IMR-90 (cell line): ENCODE measurements at regions not wholly inside any gene's neighbourhood (a gene's known extent, or its start where the extent isn't known, plus 50 kb on each side); places are given as distances from the start of the nearest gene placed in this dataset.

Experiments used
- ATAC-seq: fragments of 200-7000 bp; cut with Tn5 transposase; 2 replicates; pipeline ENCODE4 v1.9.1; 2020; ENCODE audit warnings: low read depth, mild to moderate bottlenecking, moderate library complexity
- BruUV-seq: library from RNA; stranded (reverse); fragments of 400-500 nt; replicated peaks from 2 replicates; lab custom pipeline; 2021; lab: Mats Ljungman, UMichigan
- CTCF ChIA-PET: fragments of 300-600 bp; formaldehyde crosslinking; extraction: SDS; loops from one replicate; lab custom pipeline; 2021; ENCODE audit warnings: antibody characterized with exemption; lab: Yijun Ruan, JAX
- POLR2A ChIA-PET: fragments of 300-600 bp; sonication (Branson Sonifier 250); formaldehyde crosslinking; loops from one replicate; lab custom pipeline; 2022; ENCODE audit warnings: antibody characterized with exemption; ENCODE audit not compliant: unreplicated experiment; lab: Charles Lee
- DNase-seq: peaks from one replicate; pipeline ENCODE4 v3.0.0; 2013
- H2AFZ ChIP-seq: replicated peaks from 2 replicates; pipeline ENCODE3; 2013; ENCODE audit warnings: low read length, mild to moderate bottlenecking; ENCODE audit not compliant: poor library complexity
- H2AK5ac ChIP-seq: 2 replicates; pipeline ENCODE4 v1.6.1; 2013; ENCODE audit warnings: low read depth, low read length, inconsistent platforms
- H2AK9ac ChIP-seq: replicated peaks from 2 replicates; pipeline ENCODE3; 2013; ENCODE audit warnings: mild to moderate bottlenecking, low read depth, low read length, moderate library complexity; ENCODE audit not compliant: poor library complexity
- H2BK120ac ChIP-seq: 2 replicates; pipeline ENCODE4 v1.6.1; 2013; ENCODE audit warnings: low read depth, low read length, inconsistent platforms
- H2BK15ac ChIP-seq: 3 replicates; pipeline ENCODE4 v1.6.1; 2013; ENCODE audit warnings: low read depth, low read length, inconsistent platforms
- H2BK20ac ChIP-seq: 2 replicates; pipeline ENCODE4 v1.6.1; 2013; ENCODE audit warnings: low read depth, mild to moderate bottlenecking, inconsistent platforms, low read length, moderate library complexity
- H2BK5ac ChIP-seq: 2 replicates; pipeline ENCODE4 v1.6.1; 2013; ENCODE audit warnings: mild to moderate bottlenecking, low read depth, low read length, inconsistent platforms; ENCODE audit not compliant: poor library complexity, severe bottlenecking
- H3K14ac ChIP-seq: replicated peaks from 2 replicates; pipeline ENCODE4 v1.6.1; 2013; ENCODE audit warnings: low read depth, low read length, inconsistent platforms
- H3K18ac ChIP-seq: 2 replicates; pipeline ENCODE4 v1.6.1; 2013; ENCODE audit warnings: low read depth, low read length, control low read depth
- H3K23ac ChIP-seq: 2 replicates; pipeline ENCODE4 v1.6.1; 2013; ENCODE audit warnings: low read depth, low read length, inconsistent platforms
- H3K27ac ChIP-seq: 2 replicates; pipeline ENCODE4 v1.5.1; 2013; ENCODE audit warnings: mild to moderate bottlenecking, control low read depth, low read length; ENCODE audit not compliant: insufficient read depth
- H3K27me3 ChIP-seq: 2 replicates; pipeline ENCODE4 v1.6.1; 2013; ENCODE audit warnings: low read length; ENCODE audit not compliant: control insufficient read depth, insufficient read depth
- H3K36me3 ChIP-seq: 2 replicates; pipeline ENCODE4 v1.6.1; 2013; ENCODE audit warnings: low read length, mixed read lengths; ENCODE audit not compliant: control insufficient read depth, insufficient read depth
- H3K4ac ChIP-seq: 2 replicates; pipeline ENCODE4 v1.6.1; 2013; ENCODE audit warnings: low read depth, low read length, inconsistent platforms
- H3K4me1 ChIP-seq: 2 replicates; pipeline ENCODE4 v1.6.1; 2013; ENCODE audit warnings: low read length, mixed read lengths; ENCODE audit not compliant: control insufficient read depth, insufficient read depth
- H3K4me2 ChIP-seq: 2 replicates; pipeline ENCODE4 v1.6.1; 2013; ENCODE audit warnings: low read depth, mild to moderate bottlenecking, control low read depth, low read length, moderate library complexity
- H3K4me3 ChIP-seq: 2 replicates; pipeline ENCODE4 v1.5.1; 2013; ENCODE audit warnings: low read depth, mild to moderate bottlenecking, control low read depth, low read length, moderate library complexity; ENCODE audit not compliant: insufficient read depth
- H3K56ac ChIP-seq: 2 replicates; pipeline ENCODE4 v1.6.1; 2013; ENCODE audit warnings: low read length, inconsistent platforms; ENCODE audit not compliant: insufficient read depth; ENCODE audit errors: extremely low read depth
- H3K79me1 ChIP-seq, 2 experiments: 2 replicates each; pipeline ENCODE4 v1.6.1; 2013; ENCODE audit warnings: low read length in 2 of 2, inconsistent platforms in 1 of 2, low read depth in 1 of 2
- H3K9ac ChIP-seq: 2 replicates; pipeline ENCODE4 v1.6.1; 2013; ENCODE audit warnings: low read depth, low read length, control low read depth
- H3K9me1 ChIP-seq: 2 replicates; pipeline ENCODE4 v1.6.1; 2013; ENCODE audit warnings: low read length, inconsistent platforms; ENCODE audit not compliant: insufficient read depth
- H3K9me3 ChIP-seq: 2 replicates; pipeline ENCODE4 v1.6.1; 2013; ENCODE audit warnings: low read length; ENCODE audit not compliant: control insufficient read depth, insufficient read depth
- H4K20me1 ChIP-seq: 2 replicates; pipeline ENCODE4 v1.6.1; 2013; ENCODE audit warnings: low read length, inconsistent platforms; ENCODE audit not compliant: insufficient read depth
- H4K5ac ChIP-seq: 2 replicates; pipeline ENCODE4 v1.6.1; 2013; ENCODE audit warnings: mild to moderate bottlenecking, low read depth, low read length, control low read depth
- H4K8ac ChIP-seq, 2 experiments: 2 replicates each; pipeline ENCODE4 v1.6.1; 2013; ENCODE audit warnings: low read depth in 2 of 2, low read length in 2 of 2, control low read depth in 1 of 2, inconsistent platforms in 1 of 2
- H4K91ac ChIP-seq: 2 replicates; pipeline ENCODE4 v1.6.1; 2013; ENCODE audit warnings: low read depth, low read length, inconsistent platforms; ENCODE audit not compliant: insufficient read depth
- CEBPB ChIP-seq: IDR thresholded peaks from 2 replicates; pipeline ENCODE4 v1.6.1; 2012; ENCODE audit warnings: low read depth, low read length, improper control_type of control experiment
- MAFK ChIP-seq: IDR thresholded peaks from 2 replicates; pipeline ENCODE4 v1.6.1; 2012; ENCODE audit warnings: low read depth, low read length, improper control_type of control experiment
- MAZ ChIP-seq: IDR thresholded peaks from 2 replicates; pipeline ENCODE4 v1.6.1; 2012; ENCODE audit warnings: low read depth, mild to moderate bottlenecking, low read length, improper control_type of control experiment, moderate library complexity, borderline replicate concordance
- MXI1 ChIP-seq: IDR thresholded peaks from 2 replicates; pipeline ENCODE4 v1.6.1; 2012; ENCODE audit warnings: low read depth, mild to moderate bottlenecking, low read length, moderate library complexity, borderline replicate concordance
- RFX5 ChIP-seq: IDR thresholded peaks from 2 replicates; pipeline ENCODE4 v1.8.0; 2012; ENCODE audit warnings: low read depth, mild to moderate bottlenecking, low read length, moderate library complexity
- WGBS, 2 experiments: methylation state at CpG; one replicate each; pipeline versions ENCODE4 v1.1.5 to v1.1.7; 2013; ENCODE audit warnings: missing lambda C conversion rate in 2 of 2; ENCODE audit not compliant: insufficient read length in 1 of 2; ENCODE audit errors: extremely low coverage in 2 of 2; 5-methylcytosine and 5-hydroxymethylcytosine counted together
- dilution Hi-C: fragments of 300-500 bp; cut with HindIII; formaldehyde crosslinking; loops from one replicate; pipeline ENCODE4 v1.14.3; 2018; ENCODE audit warnings: low sequenced_read_pairs; ENCODE audit not compliant: unreplicated experiment
- in situ Hi-C: fragments of 300-500 bp; cut with MboI; formaldehyde crosslinking; loops from 3 replicates; pipeline ENCODE4 v1.14.3; 2019; ENCODE audit warnings: low sequenced_read_pairs, inconsistent platforms, mixed read lengths
- intact Hi-C: fragments of 100-400 bp; cut with micrococcal nuclease; formaldehyde crosslinking; loops from 2 replicates; pipeline ENCODE4 v1.10.0; 2022
- TF ChIP-seq, protein P1 (sequence below): conservative IDR thresholded peaks from 2 replicates; pipeline ENCODE4 v1.5.1; 2012; ENCODE audit warnings: mild to moderate bottlenecking, low read depth, low read length, improper control_type of control experiment

DNA sequence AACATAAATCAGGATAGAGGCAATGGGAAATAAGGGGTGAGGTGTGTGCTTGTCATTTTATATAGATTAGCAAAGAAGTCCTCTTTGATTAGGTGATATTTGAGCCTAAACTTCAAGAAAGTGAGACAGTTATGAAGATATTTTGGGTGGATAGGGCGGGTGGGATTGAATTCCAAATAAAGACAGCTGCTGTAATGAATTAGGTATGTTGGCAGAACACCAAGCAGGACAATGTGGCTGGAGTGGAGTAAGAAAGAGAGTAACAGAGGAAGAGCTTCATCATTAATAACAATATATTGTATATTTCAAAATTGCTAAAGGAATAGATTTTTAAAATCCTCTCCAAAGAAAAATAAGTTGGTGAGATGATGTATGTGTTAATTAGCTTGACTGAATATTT lies 91.0 kb upstream of the CENPE start:
- H2AFZ ChIP-seq, result no peak overlapping the region
- ATAC-seq (no peak), DNase-seq (no peak)
- no peak overlapping the region for H2BK20ac ChIP-seq
- H3K4ac ChIP-seq, result no peak overlapping the region
- no peaks in the 10 kb centered on the region for H3K36me3 ChIP-seq
- H3K14ac ChIP-seq, result no peak overlapping the region
- no CpG with 5 or more reads among the region's 1 CpG for WGBS, 2 experiments
- no peak overlapping the region for H4K91ac ChIP-seq
- H2BK15ac ChIP-seq, result no peak overlapping the region
- H3K79me1 ChIP-seq, result no peaks in the 10 kb centered on the region
- no peak overlapping the region for H3K9ac ChIP-seq
- no peaks in the 10 kb centered on the region for H4K20me1 ChIP-seq
- no peak overlapping the region for H2AK9ac ChIP-seq
- no peak overlapping the region for H3K56ac ChIP-seq
- H4K5ac ChIP-seq, result no peak overlapping the region
- H2BK120ac ChIP-seq, result no peak overlapping the region
- H3K9me1 ChIP-seq, result no peaks in the 10 kb centered on the region
- dilution Hi-C loops, result no loop called here
- no peak overlapping the region for H3K18ac ChIP-seq
- H3K4me3 ChIP-seq, result no peak overlapping the region
- H3K27ac ChIP-seq, result no peak overlapping the region
- H3K27me3 ChIP-seq, result no peaks in the 10 kb centered on the region
- CTCF ChIA-PET, result no interaction called here
- POLR2A ChIA-PET, result no interaction called here
- BruUV-seq, result no TSS peak
- peaks cover 3% of the 10 kb centered on the region; the same call in 1 of the 2 replicates for H3K9me3 ChIP-seq
- intact Hi-C loops, result no loop called here
- H3K4me1 ChIP-seq, result no peaks in the 10 kb centered on the region
- TF ChIP-seq CEBPB (no peak), MAFK (no peak), MXI1 (no peak), MAZ (no peak), RFX5 (no peak)
- TF ChIP-seq, protein P1, sequence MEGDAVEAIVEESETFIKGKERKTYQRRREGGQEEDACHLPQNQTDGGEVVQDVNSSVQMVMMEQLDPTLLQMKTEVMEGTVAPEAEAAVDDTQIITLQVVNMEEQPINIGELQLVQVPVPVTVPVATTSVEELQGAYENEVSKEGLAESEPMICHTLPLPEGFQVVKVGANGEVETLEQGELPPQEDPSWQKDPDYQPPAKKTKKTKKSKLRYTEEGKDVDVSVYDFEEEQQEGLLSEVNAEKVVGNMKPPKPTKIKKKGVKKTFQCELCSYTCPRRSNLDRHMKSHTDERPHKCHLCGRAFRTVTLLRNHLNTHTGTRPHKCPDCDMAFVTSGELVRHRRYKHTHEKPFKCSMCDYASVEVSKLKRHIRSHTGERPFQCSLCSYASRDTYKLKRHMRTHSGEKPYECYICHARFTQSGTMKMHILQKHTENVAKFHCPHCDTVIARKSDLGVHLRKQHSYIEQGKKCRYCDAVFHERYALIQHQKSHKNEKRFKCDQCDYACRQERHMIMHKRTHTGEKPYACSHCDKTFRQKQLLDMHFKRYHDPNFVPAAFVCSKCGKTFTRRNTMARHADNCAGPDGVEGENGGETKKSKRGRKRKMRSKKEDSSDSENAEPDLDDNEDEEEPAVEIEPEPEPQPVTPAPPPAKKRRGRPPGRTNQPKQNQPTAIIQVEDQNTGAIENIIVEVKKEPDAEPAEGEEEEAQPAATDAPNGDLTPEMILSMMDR, result no peak
- H3K23ac ChIP-seq, result no peak overlapping the region
- in situ Hi-C loops, result no loop called here
- no peak overlapping the region for H2AK5ac ChIP-seq
- H3K4me2 ChIP-seq, result no peak overlapping the region
- no peak overlapping the region for H2BK5ac ChIP-seq
- no peak overlapping the region for H4K8ac ChIP-seq
